ENCODE measurements at regions not wholly inside any gene's neighbourhood (a gene's known extent, or its start where the extent isn't known, plus 50 kb on each side); places are given as distances from the start of the nearest gene placed in this dataset.
"Not testable (repeated sequence)": the region's sequence is repeated elsewhere in the genome, so short reads cannot be mapped to it uniquely, and the experiment has no call there.

GRCh38 chr1:228669242-228669585 lies 66.1 kb upstream of the RHOU start:
- peak; percentile 28 for DNase-seq (ENCODE audit: low read depth)

GRCh38 chr1:228681076-228681565 lies 54.2 kb upstream of the RHOU start:
- not testable (repeated sequence) for DNase-seq (ENCODE audit: low read depth)

- no peak for DNase-seq (ENCODE audit: low read depth)
Measured at GRCh38 chr1:228683428-228683827, 51.9 kb upstream of the RHOU start.

GRCh38 chr1:228684607-228685006 lies 50.7 kb upstream of the RHOU start:
- DNase-seq (ENCODE audit: low read depth), result peak; percentile 11

- peak; percentile 31 for DNase-seq (ENCODE audit: low read depth)
Measured at GRCh38 chr1:228685081-228685660, 50.1 kb upstream of the RHOU start.

Data from amniotic epithelial cell (primary cell).